COLO829 (cell line): ENCODE measurements at regions not wholly inside any gene's neighbourhood (a gene's known extent, or its start where the extent isn't known, plus 50 kb on each side); places are given as distances from the start of the nearest gene placed in this dataset.
A peak's percentile ranks its signal among the peaks of the same experiment; 100 is the strongest.
"Not testable (repeated sequence)": the region's sequence is repeated elsewhere in the genome, so short reads cannot be mapped to it uniquely, and the experiment has no call there.

Source experiments
- DNase-seq: peaks from one replicate; pipeline ENCODE4 v3.0.0; 2012; ENCODE audit warnings: low spot score

DNA sequence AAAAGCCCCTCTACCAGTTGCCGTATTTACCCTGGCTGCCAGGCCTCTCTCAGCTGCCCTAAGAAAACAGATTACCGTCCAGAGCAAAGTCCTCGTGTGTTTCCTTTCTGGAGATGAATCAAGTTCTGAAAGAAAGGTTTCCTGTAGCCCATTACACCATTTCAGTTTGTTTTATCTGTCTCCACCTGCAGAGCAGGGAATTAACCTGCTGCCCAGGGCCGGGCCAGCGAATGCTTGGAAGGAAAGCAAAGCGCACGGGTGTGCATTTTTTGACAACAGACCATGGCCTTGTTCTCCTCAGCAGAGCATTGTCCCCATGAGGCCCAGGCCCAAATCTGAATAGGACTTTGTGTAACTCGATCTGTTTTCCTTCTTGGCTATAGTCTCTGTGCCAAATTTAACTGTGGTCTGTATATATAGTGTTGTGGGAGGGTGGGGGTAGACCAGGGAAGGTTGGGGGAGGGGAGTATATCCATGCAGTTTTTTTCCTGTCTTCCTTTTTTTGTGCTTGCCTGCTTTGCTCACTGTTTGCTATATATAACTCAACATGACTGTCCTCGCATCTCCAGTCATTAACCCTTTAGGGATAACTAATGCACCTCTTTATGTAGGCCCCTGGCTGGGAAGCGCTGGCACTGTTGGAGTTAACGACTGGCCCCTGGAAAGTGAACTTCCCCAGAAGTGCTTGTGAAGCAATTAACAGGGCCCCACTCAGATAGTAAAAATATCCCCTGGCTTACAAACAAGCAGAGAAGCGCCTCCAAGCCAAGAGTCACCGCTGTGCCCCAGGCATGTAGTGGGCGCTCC lies 174.3 kb upstream of the PLGLB2 start:
- DNase-seq = peak; percentile 2

DNA sequence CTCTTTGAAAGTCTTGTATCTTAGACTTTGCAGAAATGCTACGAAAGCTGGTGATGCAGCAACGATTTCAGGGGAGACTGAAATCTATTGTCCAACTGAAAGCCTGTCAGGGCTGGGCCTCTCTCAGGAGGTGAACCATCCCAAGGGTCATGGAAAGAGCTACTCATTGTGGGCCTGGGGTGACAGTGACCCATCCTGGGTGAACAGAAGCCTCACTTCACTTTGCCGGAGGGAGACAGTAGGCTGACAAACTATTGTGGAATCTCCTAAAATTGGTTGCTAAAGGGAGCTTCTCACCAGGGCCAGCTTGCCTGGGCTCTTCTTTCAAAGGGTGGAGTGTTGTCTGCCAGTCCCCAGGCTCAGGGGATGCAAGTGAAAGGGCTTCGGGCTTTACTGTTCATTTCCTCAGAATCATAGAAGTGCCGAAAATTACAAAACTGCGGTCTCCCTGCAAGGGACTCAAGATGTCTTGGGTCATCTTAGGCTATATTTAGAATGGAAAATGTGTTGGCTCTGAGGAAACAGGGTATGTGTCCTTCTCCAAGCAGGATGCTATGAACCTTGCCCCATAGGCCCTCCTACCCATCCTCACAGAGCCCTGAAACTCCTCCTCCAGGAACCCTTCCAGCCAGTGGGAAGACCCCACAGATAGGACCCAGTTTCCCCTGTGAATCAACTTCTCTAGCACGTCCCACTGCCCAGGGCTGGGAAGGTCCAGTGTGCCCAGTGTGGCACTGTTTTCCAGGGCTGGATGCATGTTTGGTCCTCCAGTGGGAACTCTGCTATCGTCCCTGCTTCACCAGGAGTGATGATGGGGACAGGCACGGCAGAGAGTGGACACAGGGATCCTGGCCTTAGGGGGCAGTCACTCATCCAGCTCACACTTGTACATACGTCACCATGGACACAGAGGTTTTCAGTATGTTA lies 173.4 kb upstream of the PLGLB2 start:
- not testable (repeated sequence) for DNase-seq

DNA sequence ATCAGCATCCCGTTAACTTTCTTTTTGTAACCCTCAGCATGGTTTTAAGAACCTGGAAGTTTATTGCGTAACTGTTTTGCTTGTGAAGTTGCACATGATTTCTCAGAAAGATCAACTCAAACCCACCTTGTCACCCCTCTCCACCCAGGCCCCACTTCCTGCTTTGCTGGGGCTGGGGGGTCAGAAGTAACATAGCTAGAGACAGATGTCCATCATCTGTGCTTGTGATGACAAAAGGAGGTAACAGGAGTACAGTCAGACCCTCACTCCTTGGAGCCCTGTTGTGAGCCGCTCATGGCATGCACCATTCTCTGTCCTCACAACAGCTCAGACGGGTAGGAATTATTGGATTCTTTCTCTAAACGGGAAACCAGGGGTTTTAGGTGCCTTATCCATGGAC lies 172.7 kb upstream of the PLGLB2 start:
- DNase-seq = not testable (repeated sequence)

DNA sequence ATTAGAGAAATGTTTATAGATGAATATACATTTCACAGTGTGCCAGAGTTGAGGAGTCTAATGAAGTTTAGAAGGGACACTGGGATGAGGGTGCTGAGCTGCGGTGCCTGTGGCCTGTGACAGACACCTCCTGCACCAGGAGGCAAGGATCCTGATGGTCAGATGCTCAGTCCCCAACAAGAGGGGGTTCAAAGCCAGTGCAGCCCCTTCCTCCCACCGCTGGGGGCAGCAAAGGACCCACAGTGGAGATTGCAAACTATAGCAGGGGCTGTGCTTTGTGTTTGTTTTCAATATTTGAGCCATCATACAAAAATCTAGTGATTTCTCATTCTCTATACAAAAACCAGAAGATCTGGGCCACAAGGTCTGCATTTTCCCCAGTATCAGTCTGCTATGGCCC lies 170.5 kb upstream of the PLGLB2 start:
- not testable (repeated sequence) for DNase-seq

DNA sequence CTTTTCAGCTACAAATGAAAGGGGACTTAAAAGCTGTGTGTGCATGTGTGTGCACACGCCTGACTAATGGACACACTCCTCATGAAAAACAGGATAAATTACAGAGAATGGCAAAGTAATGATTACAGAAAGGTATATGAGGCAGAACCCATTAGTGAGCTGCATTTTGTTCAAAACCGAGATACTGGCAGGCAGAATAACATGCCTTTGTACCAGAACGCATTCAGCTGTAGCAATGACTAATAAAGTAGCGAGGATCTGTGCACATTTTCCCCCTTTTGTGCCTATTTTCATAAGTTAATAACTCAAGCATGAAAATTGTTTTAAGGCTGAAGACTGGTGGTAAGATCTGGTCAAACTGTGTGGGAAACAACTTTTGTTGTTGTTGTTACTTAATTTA lies 165.7 kb upstream of the PLGLB2 start:
- not testable (repeated sequence) for DNase-seq

DNA sequence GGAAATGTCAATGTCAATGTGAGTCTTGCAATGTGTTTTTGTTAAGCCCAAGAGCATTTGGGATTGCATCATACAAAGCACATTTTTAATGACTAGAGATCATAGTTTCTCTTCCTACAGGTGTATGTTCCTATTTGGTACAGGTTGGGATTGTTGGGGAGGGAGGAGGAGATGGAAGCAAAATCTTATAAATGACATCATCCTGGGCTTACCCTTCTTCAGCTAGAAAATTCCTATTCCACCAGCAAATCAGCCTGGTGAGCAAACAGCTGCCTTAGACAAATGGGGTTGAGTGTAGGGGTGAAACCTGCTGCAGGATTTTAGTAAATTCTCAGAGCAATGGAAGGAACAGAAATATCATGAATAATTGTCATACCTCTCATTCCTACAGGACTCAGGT lies 165.3 kb upstream of the PLGLB2 start:
- not testable (repeated sequence) for DNase-seq

DNA sequence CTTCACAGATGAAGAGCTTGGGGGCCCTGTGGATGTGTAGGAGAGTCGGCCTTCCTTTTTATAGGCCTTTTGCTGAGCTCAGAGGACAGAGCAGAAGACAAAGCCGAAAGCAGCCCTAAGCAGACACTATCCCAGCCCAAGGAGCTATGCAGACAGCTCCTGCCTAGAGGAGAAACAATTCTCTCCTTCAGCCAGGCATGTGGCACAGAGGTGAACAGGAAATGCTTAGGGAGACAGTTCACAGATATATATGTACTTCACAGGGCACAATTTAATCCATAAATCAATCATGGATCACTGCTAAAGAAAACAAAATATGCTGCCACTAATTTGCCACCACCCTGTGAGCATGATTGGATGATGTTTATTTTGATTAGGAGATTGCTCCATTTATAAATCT lies 164.5 kb upstream of the PLGLB2 start:
- DNase-seq = not testable (repeated sequence)

DNA sequence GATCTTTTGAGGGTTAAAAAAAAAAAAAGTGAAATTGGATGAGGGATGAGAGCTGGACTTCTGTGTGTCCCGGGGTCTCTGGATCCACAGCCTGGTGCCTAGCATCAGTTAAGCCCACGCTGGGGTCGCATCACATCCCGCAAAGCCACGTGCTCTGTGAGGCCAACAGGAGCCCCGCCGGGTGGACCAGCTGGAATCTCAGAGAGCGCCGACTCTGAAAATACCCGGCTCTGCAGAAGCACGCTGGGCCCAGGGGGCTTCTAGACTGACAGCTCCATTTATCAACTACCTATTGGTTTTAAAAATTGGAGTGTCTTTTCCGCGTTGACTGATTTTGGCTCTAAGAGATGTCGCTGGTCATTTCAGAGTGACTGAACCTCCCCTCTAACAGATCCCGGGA lies 164.1 kb upstream of the PLGLB2 start:
- not testable (repeated sequence) for DNase-seq

DNA sequence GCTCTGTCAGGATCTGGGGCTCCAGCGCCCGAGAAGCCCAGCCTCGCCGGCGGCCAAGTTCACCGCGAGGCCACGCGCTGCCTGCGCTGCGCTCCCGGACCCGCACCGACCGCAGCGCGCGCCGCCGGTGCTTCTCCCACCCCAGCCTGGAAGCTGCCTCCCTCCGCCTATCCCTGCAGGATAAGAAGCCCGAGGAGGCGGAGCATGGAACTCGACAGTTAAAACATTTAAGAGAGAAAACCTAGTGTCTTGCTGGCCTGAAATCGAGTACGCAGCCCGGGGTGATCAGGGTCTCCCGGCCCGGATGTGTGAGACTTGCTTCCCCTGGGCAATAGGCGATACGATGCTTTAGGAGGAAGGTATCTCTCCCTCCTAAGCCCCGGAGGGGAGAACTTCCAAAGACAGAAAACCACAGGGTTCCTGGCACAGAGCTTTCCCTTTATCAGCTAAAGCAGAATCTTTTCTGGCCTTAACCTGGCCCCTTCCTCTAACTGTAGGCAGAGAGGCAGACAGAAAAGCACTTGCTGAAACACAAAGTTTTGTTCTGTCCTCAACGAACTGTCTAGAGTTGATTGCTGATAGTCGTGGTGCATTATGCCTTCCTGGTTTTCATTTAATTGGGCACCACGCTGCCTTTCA lies 163.5 kb upstream of the PLGLB2 start:
- not testable (repeated sequence) for DNase-seq

DNA sequence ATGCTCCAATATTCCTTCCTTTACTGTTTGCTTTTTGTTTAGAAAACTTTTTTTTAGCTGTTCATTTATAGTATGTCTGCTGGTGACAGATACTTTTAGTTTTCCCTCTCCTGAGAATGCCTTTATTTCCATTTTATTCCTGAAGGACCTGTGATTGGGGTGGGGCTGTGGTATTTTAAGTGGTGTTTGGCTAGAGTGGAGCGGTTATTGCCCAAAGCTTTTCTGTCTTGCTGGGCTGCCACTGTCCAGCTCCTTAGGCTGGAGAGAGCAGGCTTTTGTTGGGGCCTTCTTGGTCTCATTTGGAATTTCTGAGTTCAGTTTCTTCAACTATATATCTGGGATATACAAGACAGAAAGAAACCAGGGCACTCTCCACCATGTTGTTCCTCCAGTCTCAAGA lies 160.0 kb upstream of the PLGLB2 start:
- not testable (repeated sequence) for DNase-seq

DNA sequence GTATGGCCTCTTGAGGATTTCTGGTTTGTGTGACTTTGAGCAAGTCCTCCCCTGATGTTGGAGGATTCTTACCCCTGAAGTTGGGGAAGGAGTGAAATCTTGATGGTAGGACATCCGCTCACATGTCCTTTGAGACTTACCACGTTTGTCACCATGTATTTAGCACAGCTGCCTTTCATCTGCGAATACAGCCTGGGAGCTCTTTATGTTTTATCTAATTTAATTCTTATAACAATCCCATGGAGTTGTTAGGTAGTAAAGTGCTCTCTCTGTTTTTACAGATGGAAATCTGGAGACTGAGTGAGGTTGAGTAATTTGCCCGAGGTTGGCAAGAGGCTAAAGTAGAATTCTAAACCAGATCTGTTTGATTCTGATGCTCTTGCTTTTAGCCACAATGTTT lies 154.9 kb upstream of the PLGLB2 start:
- not testable (repeated sequence) for DNase-seq

DNA sequence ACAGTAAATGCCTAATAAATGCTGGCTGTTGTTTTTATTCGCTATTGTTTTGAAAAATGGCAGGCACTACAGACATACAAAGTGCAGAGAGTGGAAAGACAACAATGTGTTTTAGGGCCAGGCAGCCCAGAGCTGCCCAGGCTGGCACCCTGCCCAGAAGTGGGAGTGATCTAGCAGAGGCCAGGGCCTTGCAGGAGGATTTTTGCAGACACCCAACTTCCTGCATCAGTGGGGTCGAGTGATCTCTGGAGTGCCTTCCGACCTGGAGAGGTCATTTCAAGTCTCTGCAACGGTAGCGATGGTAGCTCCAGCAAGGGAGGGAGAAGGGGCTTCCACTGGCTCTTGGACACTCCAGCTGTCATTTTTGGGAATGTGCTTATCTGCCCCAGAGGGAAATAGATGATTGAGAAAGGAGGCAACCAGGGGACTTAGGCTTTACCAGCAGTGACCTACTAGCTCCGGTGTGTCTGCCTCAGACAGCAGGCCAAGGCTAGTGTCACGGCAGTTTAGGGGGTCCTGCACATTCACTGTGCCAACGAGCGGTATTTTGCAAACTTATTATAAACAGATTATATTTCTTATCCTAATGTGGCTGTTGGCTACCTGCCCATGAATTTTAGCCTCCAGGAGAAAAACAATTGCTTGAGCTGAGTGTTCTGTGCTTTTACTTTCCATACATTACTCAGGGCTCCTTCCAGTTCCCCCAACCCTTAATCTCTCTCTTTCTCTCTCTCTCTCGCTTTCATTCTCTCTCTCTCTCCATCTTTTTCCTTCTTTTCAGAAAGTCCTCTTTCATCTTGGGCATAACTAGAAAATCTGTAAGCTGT lies 153.9 kb upstream of the PLGLB2 start:
- not testable (repeated sequence) for DNase-seq

DNA sequence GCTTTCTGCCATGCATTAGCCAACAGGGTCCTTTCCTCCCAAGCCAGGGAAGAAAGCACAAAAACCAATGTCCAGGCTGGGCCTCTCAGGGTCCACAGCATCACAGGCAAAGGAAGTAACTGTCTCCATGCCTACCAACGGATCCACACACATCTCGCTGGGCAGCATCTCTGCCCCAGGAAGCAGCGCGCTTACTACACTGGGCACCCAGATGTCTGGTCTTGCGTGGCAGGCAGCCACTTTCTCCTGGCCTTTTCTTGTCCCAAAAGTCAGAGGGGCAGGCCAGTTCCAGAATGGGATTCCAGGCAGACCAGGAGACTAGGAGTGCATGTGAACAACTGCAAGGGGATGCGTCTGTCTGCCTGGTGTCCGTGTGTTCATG lies 153.3 kb upstream of the PLGLB2 start:
- DNase-seq = not testable (repeated sequence)

DNA sequence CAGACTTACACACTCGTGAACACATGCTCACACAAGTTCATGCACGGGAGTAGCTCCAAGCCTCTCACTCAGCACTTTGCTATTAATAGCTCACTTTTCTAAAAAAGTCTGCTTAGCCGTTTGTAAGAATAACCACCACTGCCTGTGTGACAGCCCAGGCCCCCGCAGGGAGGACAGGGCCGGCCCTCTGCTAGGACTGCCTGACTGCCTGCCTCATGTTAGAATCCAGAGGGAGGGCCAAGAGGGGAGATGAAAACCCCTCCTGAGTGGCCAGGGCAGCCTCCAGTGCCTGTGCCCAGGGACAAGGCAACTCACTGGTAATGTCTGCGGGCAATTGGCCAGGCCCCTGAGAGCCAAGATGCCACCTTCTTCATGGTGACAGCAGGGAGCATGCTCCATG lies 152.9 kb upstream of the PLGLB2 start:
- not testable (repeated sequence) for DNase-seq

DNA sequence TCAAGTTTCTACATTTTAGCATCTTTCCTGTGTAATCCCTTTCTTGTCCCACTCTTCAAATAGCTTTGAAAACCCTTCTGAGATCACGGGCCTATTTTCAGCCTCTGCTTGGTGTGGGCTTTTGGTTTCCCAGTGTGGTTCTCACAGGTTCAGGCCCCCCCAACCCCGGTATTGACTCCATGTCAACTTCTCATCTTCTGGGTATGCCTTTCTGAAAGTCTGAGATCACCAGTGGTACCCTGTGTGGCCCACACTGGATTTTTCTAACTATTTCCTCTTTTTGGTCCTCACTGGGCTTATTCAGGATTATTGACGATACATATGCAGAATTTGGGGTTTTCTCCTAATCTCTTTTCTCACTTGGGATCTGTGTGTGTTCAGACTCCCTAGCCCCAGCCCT lies 146.9 kb upstream of the PLGLB2 start:
- not testable (repeated sequence) for DNase-seq

DNA sequence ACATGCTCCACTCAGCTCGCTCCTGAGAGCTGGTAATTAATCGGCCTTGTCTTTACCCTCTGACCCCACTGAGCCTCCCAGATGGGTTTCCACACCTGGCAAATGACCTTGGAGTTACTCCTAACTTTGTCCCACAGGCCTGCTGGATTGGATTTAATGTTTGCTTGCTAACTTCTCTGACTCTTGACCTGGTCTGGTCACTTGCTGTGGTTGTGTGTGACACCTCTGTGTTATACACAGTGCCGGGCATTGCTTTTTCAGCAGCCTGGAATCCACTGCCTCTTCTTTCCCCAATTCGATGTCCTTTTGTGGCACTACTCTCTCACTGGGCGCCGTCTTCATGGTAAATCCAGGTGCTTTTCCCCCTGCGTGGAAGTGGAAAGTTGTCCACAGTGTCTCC lies 145.8 kb upstream of the PLGLB2 start:
- not testable (repeated sequence) for DNase-seq

DNA sequence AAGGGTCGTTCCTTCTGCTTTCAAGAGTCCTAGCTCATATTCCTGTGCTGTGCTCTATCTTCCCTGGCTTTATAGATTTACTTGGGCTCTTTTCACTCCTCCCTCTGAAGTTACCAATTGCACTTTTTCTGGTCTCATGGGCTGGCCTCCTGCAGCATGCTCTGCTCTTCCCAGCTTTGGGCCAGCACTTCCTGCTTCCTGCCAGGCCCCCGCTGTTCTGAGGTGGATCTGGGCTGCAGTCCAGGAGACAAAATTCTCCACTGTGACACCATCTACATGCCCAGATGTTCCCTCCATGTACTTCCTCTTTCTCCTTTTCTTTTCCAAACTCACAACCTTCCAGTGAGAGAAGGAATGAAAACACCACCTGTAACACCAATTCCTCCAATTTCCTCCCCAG lies 145.2 kb upstream of the PLGLB2 start:
- DNase-seq = not testable (repeated sequence)

DNA sequence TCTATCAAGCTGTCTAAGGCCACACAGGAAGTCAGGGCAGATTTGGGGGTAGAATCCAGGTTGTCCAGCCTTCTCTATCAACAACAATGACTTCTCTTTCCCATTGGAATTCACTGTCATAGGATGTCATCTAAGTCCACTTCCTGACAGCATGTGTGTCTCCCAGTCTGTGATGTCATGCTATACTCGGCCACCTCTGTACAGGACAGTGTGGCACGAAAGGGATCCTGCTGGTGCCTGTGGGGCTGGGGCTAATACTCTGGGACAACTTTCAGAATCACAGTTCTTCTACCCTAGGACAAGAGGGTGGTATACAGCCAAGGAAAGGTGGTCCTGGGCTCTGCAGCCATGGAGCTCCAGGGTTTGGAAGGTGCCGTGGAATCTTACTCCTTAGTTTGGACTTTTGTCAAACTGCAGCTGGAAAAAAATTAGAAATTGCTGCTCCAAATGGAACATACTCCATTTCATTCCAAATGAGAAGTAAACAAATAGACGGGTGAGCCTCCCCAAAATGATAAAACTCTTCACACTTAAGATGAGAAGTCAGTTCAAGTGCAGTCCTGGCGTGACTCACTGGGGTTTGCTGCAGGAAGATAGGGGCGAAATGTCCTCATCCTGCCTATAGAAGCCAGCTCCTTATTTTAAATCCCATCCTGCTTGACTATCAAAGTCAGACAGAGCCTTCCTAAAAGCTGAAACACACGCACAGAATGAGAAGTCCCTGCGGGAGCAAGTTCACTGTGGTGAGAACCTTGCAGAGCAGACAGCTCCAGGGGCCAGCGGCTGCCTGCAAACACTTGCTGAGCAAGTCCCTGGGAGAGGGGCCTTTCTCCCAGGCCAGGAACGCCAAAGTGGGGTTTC lies 144.2 kb upstream of the PLGLB2 start:
- DNase-seq = not testable (repeated sequence)

DNA sequence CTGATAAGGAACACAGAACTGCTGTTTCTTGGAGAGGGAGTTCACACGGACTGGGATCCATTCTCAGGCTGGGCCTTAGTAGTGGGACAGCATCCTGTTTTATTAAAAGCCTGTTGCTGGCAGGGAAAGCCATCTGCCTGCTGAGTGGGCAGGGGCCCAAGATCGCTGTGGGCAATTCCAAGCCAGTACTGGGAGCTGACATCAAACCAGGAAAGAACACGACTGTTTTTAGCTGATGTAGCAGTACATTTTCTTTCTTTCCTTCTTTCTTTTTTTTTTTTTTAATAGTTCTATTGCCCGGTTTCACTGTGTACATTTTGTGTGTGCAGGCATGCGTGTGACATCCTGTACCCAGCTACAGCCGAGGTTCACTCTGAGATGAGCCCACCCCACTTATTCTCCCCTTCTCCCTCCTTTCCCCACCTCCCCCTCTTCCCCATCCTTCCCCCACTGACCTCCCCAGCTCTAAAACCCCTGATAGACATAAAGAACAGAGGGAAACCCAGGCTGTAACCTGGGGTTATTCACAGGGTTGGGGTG lies 143.5 kb upstream of the PLGLB2 start:
- not testable (repeated sequence) for DNase-seq

DNA sequence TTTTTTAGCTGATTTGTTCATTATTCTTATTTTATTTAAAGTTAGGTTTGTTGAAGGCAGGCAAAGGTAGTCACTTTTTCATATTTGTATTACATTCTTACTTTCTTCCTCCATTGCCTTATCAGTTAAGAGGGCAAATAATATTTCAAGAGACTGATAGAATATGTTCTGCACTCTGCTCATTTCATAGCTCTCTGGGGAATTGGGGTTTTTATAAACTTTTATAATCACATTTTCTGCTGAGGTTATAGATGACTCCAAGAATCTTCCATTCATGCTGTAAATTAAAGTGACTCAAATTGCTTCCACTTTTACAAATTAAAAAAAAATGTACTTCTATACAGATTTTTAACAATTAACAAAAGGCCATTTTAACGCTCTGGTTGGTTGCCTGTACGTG lies 142.9 kb upstream of the PLGLB2 start:
- not testable (repeated sequence) for DNase-seq
